Skeletal muscle tissue (tissue), 3 donors: ENCODE measurements at regions not wholly inside any gene's neighbourhood (a gene's known extent, or its start where the extent isn't known, plus 50 kb on each side); places are given as distances from the start of the nearest gene placed in this dataset.

Experiments
- H3K27ac ChIP-seq: one replicate; pipeline ENCODE4 v1.7.0; 2013; ENCODE audit warnings: mild to moderate bottlenecking, low read depth, low read length, inconsistent platforms
- H3K27me3 ChIP-seq, 3 donors: one replicate each; pipeline ENCODE4 v1.7.0; 2013; ENCODE audit warnings: low read length in 3 of 3; ENCODE audit not compliant: control insufficient read depth in 3 of 3, insufficient read depth in 3 of 3
- H3K36me3 ChIP-seq, 3 donors: one replicate each; pipeline ENCODE4 v1.7.0; 2013; ENCODE audit warnings: low read length in 3 of 3; ENCODE audit not compliant: control insufficient read depth in 3 of 3, insufficient read depth in 3 of 3
- H3K4me1 ChIP-seq, 3 donors: one replicate each; pipeline ENCODE4 v1.7.0; 2013; ENCODE audit warnings: low read length in 3 of 3, mild to moderate bottlenecking in 3 of 3; ENCODE audit not compliant: control insufficient read depth in 3 of 3, insufficient read depth in 3 of 3
- H3K4me3 ChIP-seq, 3 donors: one replicate each; pipeline ENCODE4 v1.7.0; 2013; ENCODE audit warnings: low read length in 3 of 3
- H3K9ac ChIP-seq, 3 donors: one replicate each; pipeline ENCODE4 v1.7.0; 2013; ENCODE audit warnings: low read length in 3 of 3, mild to moderate bottlenecking in 3 of 3, moderate library complexity in 2 of 3, low read depth in 1 of 3
- H3K9me3 ChIP-seq, 3 donors: one replicate each; pipeline ENCODE4 v1.7.0; 2013; ENCODE audit warnings: low read length in 3 of 3; ENCODE audit not compliant: control insufficient read depth in 3 of 3
- donor health status: Osteomylitis.

DNA sequence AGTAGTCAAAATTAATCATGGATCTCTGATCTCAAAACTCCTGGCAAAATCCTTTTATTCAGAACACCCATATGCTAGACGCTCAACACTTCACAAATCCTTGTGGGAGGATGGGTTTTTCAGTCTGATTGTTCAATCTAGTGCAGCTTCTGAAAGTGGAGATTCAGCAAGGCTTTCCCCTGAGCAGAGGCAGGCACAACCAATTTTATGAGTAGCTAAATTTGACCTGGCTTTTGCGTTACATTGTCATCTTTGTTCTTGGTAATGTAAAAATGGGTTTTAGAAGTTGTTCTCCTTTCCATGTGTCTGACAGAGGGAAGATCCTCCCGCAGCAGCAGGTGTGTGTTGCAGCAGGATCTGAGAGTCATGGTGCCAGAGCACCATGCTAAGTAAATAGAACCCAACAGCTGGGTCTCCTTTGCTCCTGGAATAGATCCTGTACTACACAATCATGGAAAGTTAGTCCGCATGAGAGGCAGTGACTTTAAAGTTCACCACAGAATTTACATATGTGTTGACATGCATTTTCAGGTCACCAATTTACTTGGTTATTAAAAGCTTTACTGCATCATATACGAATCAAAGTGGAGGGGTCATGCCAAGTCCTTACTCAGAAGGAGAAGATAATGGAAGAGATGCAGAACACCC, 70.1 kb upstream of the MEF2C start:
- Histone ChIP-seq H3K27me3 (no peaks in the 10 kb centered on the region), H3K36me3 (no peaks in the 10 kb centered on the region), H3K9ac (no peak overlapping the region), H3K4me3 (no peak overlapping the region), H3K4me1 (peaks cover 0 to 15% (median 2%) of the 10 kb centered on the region in 3 donors), H3K27ac (peak overlapping the region; percentile 9), H3K9me3 (no peaks in the 10 kb centered on the region)

DNA sequence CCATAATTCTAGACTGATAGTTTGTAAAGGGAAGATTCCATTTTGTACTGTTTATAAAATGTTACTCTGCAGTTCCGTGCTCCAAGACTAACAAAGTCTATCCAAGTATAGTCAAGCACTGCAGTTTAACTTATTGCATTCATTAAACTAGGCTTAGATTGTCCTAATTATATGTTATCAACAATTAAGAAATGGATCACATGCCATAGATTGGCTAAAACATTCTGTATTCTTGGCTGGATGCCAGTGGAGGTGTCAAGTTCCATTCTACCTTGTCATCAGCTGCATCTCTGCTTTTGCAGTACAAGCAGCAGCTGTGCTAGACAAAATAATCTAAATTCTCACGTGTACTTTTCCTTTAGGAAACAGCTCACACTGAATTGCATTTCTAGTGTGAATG, 69.4 kb upstream of the MEF2C start:
- H3K36me3 ChIP-seq = no peaks in the 10 kb centered on the region
- H3K4me3 ChIP-seq = peak overlapping the region in 1 of 3 donors; percentile 12
- H3K27ac ChIP-seq = no peak overlapping the region
- H3K4me1 ChIP-seq = peaks cover 0 to 15% (median 2%) of the 10 kb centered on the region in 3 donors
- no peaks in the 10 kb centered on the region for H3K9me3 ChIP-seq
- peak overlapping the region in 1 of 3 donors; percentile 19 for H3K9ac ChIP-seq
- H3K27me3 ChIP-seq = no peaks in the 10 kb centered on the region

DNA sequence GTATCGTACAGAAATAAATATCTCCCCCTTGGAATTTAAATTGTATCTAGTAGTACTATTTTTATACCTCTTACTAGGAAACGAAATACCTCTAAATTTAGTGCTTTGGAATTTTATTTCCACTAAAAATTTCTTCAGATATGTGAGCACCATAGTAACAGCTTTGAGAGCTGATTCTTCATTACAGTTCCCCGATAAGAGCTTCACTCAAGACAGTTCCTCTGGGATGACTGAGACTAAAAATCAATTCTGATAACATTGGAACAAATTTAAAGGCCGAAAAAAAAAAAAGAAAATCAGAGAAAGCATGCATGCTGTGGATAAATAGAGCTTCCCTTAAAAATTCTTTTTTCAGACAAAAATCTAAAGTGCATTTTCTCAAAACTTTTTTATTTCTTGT, 68.5 kb upstream of the MEF2C start:
- H3K27me3 ChIP-seq = no peaks in the 10 kb centered on the region
- no peaks in the 10 kb centered on the region for H3K36me3 ChIP-seq
- H3K9ac ChIP-seq = peak overlapping the region in 1 of 3 donors; percentile 43
- H3K27ac ChIP-seq = no peak overlapping the region
- H3K9me3 ChIP-seq = no peaks in the 10 kb centered on the region
- H3K4me3 ChIP-seq = no peak overlapping the region
- peaks cover 0 to 15% (median 2%) of the 10 kb centered on the region in 3 donors for H3K4me1 ChIP-seq

DNA sequence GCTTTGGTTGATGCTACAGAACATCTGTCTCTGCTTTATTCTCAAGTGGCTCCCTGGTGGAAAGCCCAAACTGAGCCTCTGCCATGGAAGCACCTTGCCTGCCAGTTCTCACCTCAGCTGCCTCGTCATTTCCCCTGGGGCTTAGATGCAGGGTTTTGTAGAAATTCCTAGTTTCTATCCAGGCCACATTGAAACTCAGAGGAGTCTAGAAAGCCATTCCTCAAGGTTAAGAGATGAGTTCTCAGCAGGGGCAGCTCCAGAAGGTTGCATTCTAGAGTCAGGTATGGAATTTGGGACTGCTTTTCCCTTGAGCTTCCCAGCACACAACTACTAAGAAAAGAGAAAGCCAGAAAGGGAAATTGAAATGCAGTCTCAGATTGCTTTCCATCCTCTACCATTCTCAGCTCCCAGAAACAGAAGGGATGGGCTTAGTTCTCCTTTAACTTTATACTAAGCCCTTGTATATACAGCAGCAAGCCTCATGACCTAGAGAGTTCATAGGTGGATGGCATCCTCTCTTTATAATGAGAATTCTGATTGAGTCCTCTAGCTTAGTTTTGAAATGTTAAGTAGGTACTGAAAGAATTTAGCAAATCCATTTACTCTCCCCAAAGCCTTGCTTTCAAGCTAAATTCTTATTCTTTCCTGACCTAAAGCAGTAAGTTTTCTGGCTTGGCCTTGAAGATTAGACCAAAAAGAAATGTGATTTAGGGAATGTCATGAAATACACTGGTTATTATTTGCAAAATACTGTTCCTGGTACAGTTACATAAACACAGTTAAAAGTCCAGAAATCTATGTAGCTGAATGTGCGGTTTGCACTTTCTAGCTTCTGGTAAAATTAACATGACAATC, 66.0 kb upstream of the MEF2C start:
- H3K36me3 ChIP-seq = no peaks in the 10 kb centered on the region
- no peak overlapping the region for H3K27ac ChIP-seq
- no peak overlapping the region for H3K9ac ChIP-seq
- no peaks in the 10 kb centered on the region for H3K9me3 ChIP-seq
- no peak overlapping the region for H3K4me3 ChIP-seq
- H3K4me1 ChIP-seq = peaks cover 0 to 15% (median 0%) of the 10 kb centered on the region in 3 donors
- H3K27me3 ChIP-seq = no peaks in the 10 kb centered on the region

DNA sequence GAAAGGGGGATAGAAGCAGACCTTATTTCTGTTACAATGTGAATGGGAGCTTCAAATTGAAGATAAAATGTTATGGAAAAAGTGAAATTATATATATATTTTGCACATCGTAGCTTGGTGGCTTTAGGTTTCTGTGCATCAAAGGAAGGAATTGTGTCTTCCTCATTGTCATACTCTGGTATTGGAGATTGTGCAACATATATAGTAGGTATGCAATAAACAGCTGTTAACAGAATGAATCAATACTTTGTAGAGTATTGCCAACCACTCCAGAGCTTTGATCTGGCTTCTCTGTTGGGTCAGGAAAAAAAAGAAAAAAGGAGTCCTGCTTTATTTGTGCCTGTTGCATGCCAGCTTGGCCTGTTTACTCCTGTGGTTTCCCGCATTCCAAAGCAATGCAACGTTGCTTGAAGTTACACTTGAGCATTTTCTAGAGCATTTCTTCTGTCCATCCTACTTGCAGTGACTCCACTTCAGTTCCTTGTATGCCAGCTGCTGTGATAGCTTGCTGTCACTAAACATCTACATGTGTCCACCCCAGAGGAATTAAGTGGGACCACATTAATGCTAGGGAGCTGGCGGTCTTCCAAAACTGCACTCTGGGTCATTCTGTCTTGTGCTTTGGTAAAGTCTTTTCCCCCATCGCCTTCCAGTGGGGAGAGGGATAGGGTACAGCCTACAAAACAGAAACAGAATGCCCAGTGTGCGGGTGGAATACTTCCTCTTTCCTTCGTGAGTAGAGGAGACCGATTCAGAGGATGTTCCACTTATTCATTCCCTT, 62.0 kb upstream of the MEF2C start:
- no peak overlapping the region for H3K9ac ChIP-seq
- H3K27me3 ChIP-seq = no peaks in the 10 kb centered on the region
- H3K9me3 ChIP-seq = no peaks in the 10 kb centered on the region
- no peak overlapping the region for H3K4me3 ChIP-seq
- H3K36me3 ChIP-seq = no peaks in the 10 kb centered on the region
- peaks cover 3 to 12% (median 12%) of the 10 kb centered on the region in 3 donors for H3K4me1 ChIP-seq
- no peak overlapping the region for H3K27ac ChIP-seq

DNA sequence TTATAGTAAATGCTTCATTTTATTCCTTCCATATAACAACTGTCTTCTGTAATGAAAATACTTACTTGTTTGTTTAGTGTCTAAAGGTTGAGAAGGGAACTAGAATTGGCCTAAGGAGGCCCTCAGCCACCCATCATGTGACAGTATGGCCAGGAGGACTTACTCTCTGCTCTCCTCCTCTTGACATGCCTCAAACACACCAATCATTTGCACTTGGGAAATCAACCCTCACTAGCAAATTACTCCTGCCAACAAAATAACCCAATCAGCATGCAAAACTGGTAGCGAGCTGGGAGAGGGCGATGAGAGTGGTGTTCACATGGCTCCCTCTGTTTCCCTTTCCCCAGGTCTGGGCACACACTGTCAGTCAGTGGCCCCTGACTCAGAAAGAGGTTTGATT, 58.6 kb upstream of the MEF2C start:
- no peak overlapping the region for H3K27ac ChIP-seq
- H3K27me3 ChIP-seq = no peaks in the 10 kb centered on the region
- no peaks in the 10 kb centered on the region for H3K9me3 ChIP-seq
- H3K4me1 ChIP-seq = peaks cover 9 to 20% (median 19%) of the 10 kb centered on the region in 3 donors
- no peaks in the 10 kb centered on the region for H3K36me3 ChIP-seq
- no peak overlapping the region for H3K4me3 ChIP-seq
- H3K9ac ChIP-seq = no peak overlapping the region

DNA sequence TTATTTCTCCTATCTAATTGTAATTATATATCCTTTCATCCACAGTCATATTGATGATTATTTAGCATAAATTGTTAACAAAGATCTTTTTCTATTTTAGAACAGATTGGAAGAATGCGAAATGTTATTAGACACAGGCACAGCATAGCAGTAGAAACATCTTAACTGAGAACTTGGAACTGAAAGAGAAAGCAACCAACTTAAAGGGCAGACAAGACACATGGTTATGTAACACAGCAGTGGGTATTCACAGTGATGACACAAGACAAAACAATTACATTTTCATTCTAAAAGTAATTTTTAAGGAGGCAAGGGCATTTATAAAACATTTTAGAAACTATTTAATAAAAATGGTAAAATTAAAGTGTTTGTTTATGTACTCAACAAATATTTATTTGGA, 57.7 kb upstream of the MEF2C start:
- H3K27ac ChIP-seq = no peak overlapping the region
- no peak overlapping the region for H3K9ac ChIP-seq
- peaks cover 9 to 20% (median 19%) of the 10 kb centered on the region in 3 donors for H3K4me1 ChIP-seq

DNA sequence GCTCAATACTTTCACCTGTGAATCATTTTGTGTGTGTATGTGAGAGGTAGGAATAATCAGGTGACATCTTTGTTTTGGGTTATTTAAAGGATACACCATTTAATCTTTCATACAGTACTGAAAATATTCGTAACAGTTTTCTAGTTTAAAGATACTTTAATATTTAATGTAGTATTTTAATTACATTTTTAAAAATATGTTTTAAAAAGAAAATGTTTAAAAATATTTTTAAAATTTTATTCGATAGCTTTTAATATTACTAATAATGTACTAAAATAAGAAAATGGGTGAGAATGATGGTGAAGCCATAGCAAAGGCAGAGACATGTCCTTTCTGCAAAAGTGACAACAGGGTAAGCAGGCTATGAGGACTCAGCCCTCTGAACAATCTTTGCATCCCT, 56.3 kb upstream of the MEF2C start:
- peaks cover 9 to 20% (median 19%) of the 10 kb centered on the region in 3 donors for H3K4me1 ChIP-seq
- H3K4me3 ChIP-seq = no peak overlapping the region
- H3K36me3 ChIP-seq = no peaks in the 10 kb centered on the region
- H3K9me3 ChIP-seq = no peaks in the 10 kb centered on the region
- no peaks in the 10 kb centered on the region for H3K27me3 ChIP-seq
- H3K9ac ChIP-seq = no peak overlapping the region
- H3K27ac ChIP-seq = peak overlapping the region; percentile 57

More for the DNA sequence above, 57.7 kb upstream of the MEF2C start:
- Histone ChIP-seq H3K36me3 (no peaks in the 10 kb centered on the region), H3K9me3 (no peaks in the 10 kb centered on the region), H3K27me3 (no peaks in the 10 kb centered on the region), H3K4me3 (no peak overlapping the region)

DNA sequence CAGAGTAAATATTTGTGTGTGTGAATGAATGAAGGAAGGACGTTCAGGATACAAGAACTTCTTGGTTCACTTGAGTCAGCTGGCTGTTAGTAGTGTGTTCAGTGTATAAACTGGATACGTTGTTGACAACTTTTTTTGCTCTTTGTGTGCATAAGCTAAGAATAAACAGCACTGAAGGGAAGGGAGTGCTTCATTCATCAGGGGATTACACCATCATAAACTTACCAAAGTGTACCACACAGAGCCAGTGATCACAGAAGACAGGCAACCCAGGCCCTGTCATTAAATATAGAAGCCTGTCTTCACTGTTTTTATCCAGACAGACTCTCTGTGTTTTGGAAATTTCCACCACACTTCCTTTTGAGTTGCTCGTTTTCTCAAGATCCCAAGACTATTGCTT, 55.5 kb upstream of the MEF2C start:
- H3K9ac ChIP-seq = peak overlapping the region in 1 of 3 donors; percentile 28
- H3K27ac ChIP-seq = peak overlapping the region; percentile 57
- peak overlapping the region in 2 of 3 donors; percentile 17 to 31 for H3K4me3 ChIP-seq
- H3K4me1 ChIP-seq = peaks cover 9 to 20% (median 19%) of the 10 kb centered on the region in 3 donors
- H3K9me3 ChIP-seq = no peaks in the 10 kb centered on the region
- no peaks in the 10 kb centered on the region for H3K36me3 ChIP-seq
- H3K27me3 ChIP-seq = no peaks in the 10 kb centered on the region
